ENCODE measurements at regions not wholly inside any gene's neighbourhood (a gene's known extent, or its start where the extent isn't known, plus 50 kb on each side); places are given as distances from the start of the nearest gene placed in this dataset.

GRCh38 chr3:35946854-35947515 lies 307.7 kb downstream of the ARPP21 start:
- peak in 2 of 58 donors; percentile 4 to 45 for DNase-seq

DNA sequence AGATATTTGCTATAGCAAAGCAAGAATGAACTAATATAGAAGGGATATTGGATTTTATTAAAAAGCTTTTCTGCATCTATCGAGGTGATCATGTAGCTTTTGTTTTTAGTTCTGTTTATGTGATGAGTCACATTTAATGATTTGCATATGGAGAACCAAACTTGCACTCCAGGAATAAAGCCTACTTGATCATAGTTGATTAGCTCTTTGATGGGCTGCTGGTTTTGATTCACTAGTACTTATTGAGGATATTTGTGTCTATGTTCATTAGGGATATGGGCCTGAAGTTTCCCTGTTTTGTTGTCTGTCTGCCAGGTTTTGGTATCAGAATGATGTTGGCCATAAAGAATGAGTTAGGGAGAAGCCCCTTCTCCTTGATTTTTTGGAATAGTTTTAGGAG lies 310.7 kb downstream of the ARPP21 start:
- no peak for DNase-seq

DNA sequence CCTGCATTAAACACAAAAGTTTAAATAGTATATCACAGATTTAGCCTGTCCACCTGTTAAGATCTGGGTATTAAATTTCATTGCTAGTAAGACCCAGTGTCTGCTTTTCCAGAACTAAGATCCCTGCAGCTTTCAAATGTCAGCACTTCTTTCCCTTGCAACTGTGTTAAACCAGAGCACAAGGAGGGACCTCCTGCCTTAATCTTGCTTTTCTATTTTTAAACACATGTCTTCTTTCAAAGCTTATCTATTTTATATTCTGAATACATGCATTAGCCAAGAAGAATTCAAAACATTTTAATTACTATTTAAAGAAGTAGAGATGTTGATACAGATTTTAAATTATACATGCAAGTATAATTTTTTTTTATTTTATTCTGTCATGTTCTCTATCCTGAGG lies 315.1 kb downstream of the ARPP21 start:
- no peak for DNase-seq

GRCh38 chr3:35965908-35966307 lies 326.6 kb downstream of the ARPP21 start:
- DNase-seq = peak in 2 of 58 donors; percentile 34 to 58

GRCh38 chr3:35966629-35967464 lies 327.5 kb downstream of the ARPP21 start:
- DNase-seq = no peak

DNA sequence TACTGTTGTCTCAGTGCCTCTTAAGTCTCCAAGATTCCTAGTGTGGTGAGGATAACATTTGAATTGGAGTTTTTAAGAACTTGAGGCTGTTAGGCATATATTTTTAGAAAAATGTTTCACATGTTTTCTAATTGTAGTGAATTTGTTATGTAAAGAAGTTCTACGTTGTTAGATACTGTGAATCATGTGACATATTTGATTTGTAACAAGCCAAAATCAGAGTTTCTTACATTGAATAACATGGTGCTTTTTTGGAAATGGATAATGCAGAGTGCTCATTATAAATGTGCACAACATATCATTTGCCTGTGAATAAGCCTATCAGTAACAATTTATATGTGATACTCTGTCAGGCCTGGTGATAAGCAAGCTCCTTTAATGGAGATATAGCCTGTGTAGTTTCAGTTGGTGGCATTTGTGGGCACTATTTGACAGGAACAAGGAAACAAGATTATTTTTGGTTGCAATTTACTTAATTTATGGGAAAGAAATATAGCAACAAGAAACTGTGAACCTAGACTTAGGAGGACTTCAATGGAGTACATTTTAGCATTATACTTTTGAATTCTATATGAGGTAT lies 328.8 kb downstream of the ARPP21 start:
- no peak for DNase-seq

GRCh38 chr3:35969406-35969805 lies 330.1 kb downstream of the ARPP21 start:
- no peak for DNase-seq

- no peak for DNase-seq
Measured at GRCh38 chr3:35970793-35971192, 331.5 kb downstream of the ARPP21 start.

- no peak for DNase-seq
Measured at GRCh38 chr3:35971686-35972085, 332.4 kb downstream of the ARPP21 start.

DNA sequence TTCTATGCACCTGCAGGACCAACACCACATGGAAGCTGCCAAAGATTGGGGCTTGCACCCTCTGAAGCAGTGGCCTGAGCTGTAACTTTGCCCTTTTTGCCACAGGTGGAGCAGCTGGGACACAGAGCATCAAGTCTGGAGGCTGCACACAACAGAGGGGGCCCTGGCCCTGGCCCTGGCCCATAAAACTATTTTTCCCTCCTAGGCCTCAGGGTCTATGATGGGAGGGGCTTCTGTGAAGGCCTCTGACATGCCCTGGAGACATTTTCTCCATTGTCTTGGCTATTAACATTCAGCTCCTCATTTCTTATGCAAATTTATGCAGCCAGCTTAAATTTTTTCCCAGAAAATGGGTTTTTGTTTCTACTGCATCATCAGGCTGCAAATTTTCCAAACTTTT lies 335.5 kb downstream of the ARPP21 start:
- no peak for DNase-seq

GRCh38 chr3:35986161-35986560 lies 346.8 kb downstream of the ARPP21 start:
- no peak for DNase-seq

- DNase-seq = no peak
Measured at GRCh38 chr3:35987386-35987785, 348.1 kb downstream of the ARPP21 start.

GRCh38 chr3:35992041-35992440 lies 352.7 kb downstream of the ARPP21 start:
- DNase-seq = no peak

DNA sequence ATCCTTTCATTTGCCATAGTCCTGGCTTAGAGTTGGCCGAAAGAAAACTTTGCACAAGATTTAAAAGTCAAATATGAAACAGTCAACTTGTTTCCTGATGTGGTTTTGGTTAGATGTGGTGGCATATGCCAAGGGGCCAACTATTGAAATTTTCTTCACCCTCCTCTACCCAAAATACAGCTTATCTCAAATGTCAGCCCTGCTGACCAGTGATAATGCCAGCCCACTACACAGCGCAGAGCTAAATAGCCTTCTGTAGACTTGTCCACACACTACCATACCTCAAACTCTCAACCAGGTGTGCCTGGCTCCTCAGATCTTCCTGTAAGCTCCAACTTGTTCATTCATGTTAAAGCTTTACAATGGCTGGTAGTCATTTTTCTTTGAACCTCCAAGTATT lies 368.5 kb upstream of the STAC start:
- DNase-seq = no peak

DNA sequence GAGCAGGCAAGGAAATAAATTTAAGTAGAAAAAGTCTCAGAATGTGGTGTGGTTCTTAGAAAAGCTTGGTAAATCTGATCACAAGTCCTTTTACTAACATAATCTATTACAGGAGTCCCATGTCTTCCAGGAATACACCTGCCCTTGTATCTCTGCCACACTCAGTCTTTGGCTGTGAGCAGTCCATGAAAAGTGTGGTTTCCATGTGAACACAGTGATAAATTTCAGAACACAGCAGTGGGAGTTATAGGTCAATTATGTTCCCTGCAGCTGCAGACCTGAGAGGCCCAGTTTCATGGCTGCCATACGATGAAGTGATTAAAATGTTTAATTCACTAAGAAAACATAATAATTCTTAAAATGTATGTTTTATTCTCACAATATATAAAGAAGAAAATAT lies 366.9 kb upstream of the STAC start:
- no peak for DNase-seq

DNA sequence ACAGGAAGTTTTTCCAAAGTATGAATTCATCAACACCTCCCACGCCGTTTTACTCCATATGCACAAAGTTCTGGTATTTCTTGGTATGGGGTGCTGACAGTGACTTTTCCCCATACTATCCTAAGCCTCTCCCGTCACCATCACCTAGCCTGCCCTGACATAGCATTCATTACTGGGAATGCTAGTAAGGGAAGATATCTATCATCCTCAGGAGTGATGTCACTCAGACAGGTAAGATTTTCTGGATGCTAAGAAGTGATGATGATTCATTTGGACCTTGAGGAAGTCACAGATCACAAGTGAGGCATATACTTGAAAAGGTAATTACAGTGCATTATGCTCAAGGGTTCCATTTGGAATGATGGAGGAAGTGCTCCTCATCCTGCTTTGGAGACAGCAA lies 355.1 kb upstream of the STAC start:
- no peak for DNase-seq

- no peak for DNase-seq
Measured at GRCh38 chr3:36032180-36033047, 347.9 kb upstream of the STAC start.

DNA sequence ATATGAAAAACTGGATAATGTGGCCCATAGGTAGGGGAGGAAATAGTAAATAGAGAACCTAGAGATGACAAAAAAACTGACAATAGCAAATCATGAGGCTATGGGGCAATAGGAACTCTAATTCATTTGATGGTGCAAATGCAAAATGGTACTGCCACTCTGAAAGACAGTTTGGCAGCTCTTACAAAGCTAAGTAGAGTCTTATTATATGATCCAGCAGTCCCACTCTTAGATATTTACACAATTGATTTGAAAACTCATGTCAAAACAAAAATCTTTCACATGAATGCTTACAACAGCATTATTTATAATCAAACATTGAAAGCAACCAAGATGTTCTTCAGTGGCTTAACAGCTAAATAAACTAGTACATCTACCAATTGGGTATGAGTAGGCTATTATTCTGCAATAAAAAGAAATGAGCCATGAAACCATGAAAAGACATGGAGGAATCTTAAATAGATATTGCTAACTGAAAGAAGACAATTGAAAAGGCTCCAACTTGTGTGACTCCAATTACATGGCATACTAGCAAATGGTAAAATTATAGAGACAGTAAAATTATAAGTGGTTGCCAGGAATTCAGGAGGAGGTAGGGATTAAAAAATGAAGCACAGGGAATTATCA lies 321.8 kb upstream of the STAC start:
- DNase-seq = no peak

GRCh38 chr3:36060950-36061349 lies 319.4 kb upstream of the STAC start:
- DNase-seq = no peak

- DNase-seq = no peak
Measured at GRCh38 chr3:36063992-36064391, 316.3 kb upstream of the STAC start.

- no peak for DNase-seq
Measured at GRCh38 chr3:36065321-36065720, 315.0 kb upstream of the STAC start.

Measured in anterior cingulate cortex (tissue), 58 donors.